ENCODE measurements at regions not wholly inside any gene's neighbourhood (a gene's known extent, or its start where the extent isn't known, plus 50 kb on each side); places are given as distances from the start of the nearest gene placed in this dataset.

- no peak overlapping the region for H3K4me3 ChIP-seq (ENCODE audit: insufficient read depth, low read depth, low read length, poor library complexity, severe bottlenecking)
- H3K27ac ChIP-seq (ENCODE audit: insufficient read depth, low read length, poor library complexity, severe bottlenecking), result no peak overlapping the region
- no peaks in the 10 kb centered on the region for H3K9me3 ChIP-seq (ENCODE audit: control insufficient read depth, low read length)
- DNase-seq, result no peak
- no peaks in the 10 kb centered on the region for H3K4me1 ChIP-seq (ENCODE audit: control insufficient read depth, insufficient read depth, low read length, poor library complexity, severe bottlenecking)
- H3K27me3 ChIP-seq (replicated peaks; ENCODE audit: control insufficient read depth, insufficient read depth, low read length, poor library complexity, severe bottlenecking), result no peaks in the 10 kb centered on the region
- H3K36me3 ChIP-seq (ENCODE audit: control insufficient read depth, insufficient read depth, low read length), result no peaks in the 10 kb centered on the region
These were observed 241.5 kb downstream of the SATB2 start for GRCh38 chr2:199216253-199216652.

GRCh38 chr2:199207011-199207410, 250.7 kb downstream of the SATB2 start:
- Histone ChIP-seq H3K27ac (ENCODE audit: insufficient read depth, low read length, poor library complexity, severe bottlenecking) (no peak overlapping the region), H3K27me3 (replicated peaks; ENCODE audit: control insufficient read depth, insufficient read depth, low read length, poor library complexity, severe bottlenecking) (no peaks in the 10 kb centered on the region), H3K4me1 (ENCODE audit: control insufficient read depth, insufficient read depth, low read length, poor library complexity, severe bottlenecking) (no peaks in the 10 kb centered on the region), H3K4me3 (ENCODE audit: insufficient read depth, low read depth, low read length, poor library complexity, severe bottlenecking) (no peak overlapping the region), H3K9me3 (ENCODE audit: control insufficient read depth, low read length) (no peaks in the 10 kb centered on the region), H3K36me3 (ENCODE audit: control insufficient read depth, insufficient read depth, low read length) (no peaks in the 10 kb centered on the region)
- DNase-seq, result no peak

GRCh38 chr2:199206536-199206935, 251.2 kb downstream of the SATB2 start:
- Histone ChIP-seq H3K4me1 (ENCODE audit: control insufficient read depth, insufficient read depth, low read length, poor library complexity, severe bottlenecking) (no peaks in the 10 kb centered on the region), H3K4me3 (ENCODE audit: insufficient read depth, low read depth, low read length, poor library complexity, severe bottlenecking) (no peak overlapping the region), H3K36me3 (ENCODE audit: control insufficient read depth, insufficient read depth, low read length) (no peaks in the 10 kb centered on the region), H3K9me3 (ENCODE audit: control insufficient read depth, low read length) (no peaks in the 10 kb centered on the region), H3K27ac (ENCODE audit: insufficient read depth, low read length, poor library complexity, severe bottlenecking) (no peak overlapping the region), H3K27me3 (replicated peaks; ENCODE audit: control insufficient read depth, insufficient read depth, low read length, poor library complexity, severe bottlenecking) (no peaks in the 10 kb centered on the region)
- no peak for DNase-seq

GRCh38 chr2:199202964-199203363, 254.8 kb downstream of the SATB2 start:
- no peaks in the 10 kb centered on the region for H3K36me3 ChIP-seq (ENCODE audit: control insufficient read depth, insufficient read depth, low read length)
- no peaks in the 10 kb centered on the region for H3K27me3 ChIP-seq (replicated peaks; ENCODE audit: control insufficient read depth, insufficient read depth, low read length, poor library complexity, severe bottlenecking)
- H3K27ac ChIP-seq (ENCODE audit: insufficient read depth, low read length, poor library complexity, severe bottlenecking), result no peak overlapping the region
- DNase-seq, result no peak
- no peaks in the 10 kb centered on the region for H3K4me1 ChIP-seq (ENCODE audit: control insufficient read depth, insufficient read depth, low read length, poor library complexity, severe bottlenecking)
- no peak overlapping the region for H3K4me3 ChIP-seq (ENCODE audit: insufficient read depth, low read depth, low read length, poor library complexity, severe bottlenecking)
- no peaks in the 10 kb centered on the region for H3K9me3 ChIP-seq (ENCODE audit: control insufficient read depth, low read length)

- H3K9me3 ChIP-seq (ENCODE audit: control insufficient read depth, low read length), result no peaks in the 10 kb centered on the region
- H3K27me3 ChIP-seq (replicated peaks; ENCODE audit: control insufficient read depth, insufficient read depth, low read length, poor library complexity, severe bottlenecking), result no peaks in the 10 kb centered on the region
- DNase-seq, result no peak
- H3K27ac ChIP-seq (ENCODE audit: insufficient read depth, low read length, poor library complexity, severe bottlenecking), result no peak overlapping the region
- H3K36me3 ChIP-seq (ENCODE audit: control insufficient read depth, insufficient read depth, low read length), result no peaks in the 10 kb centered on the region
- H3K4me3 ChIP-seq (ENCODE audit: insufficient read depth, low read depth, low read length, poor library complexity, severe bottlenecking), result no peak overlapping the region
- no peaks in the 10 kb centered on the region for H3K4me1 ChIP-seq (ENCODE audit: control insufficient read depth, insufficient read depth, low read length, poor library complexity, severe bottlenecking)
These were observed 256.2 kb downstream of the SATB2 start for GRCh38 chr2:199201539-199201938.

GRCh38 chr2:199199797-199200196, 257.9 kb downstream of the SATB2 start:
- H3K4me1 ChIP-seq (ENCODE audit: control insufficient read depth, insufficient read depth, low read length, poor library complexity, severe bottlenecking), result no peaks in the 10 kb centered on the region
- no peak overlapping the region for H3K4me3 ChIP-seq (ENCODE audit: insufficient read depth, low read depth, low read length, poor library complexity, severe bottlenecking)
- H3K27ac ChIP-seq (ENCODE audit: insufficient read depth, low read length, poor library complexity, severe bottlenecking), result no peak overlapping the region
- no peaks in the 10 kb centered on the region for H3K9me3 ChIP-seq (ENCODE audit: control insufficient read depth, low read length)
- no peak for DNase-seq
- H3K36me3 ChIP-seq (ENCODE audit: control insufficient read depth, insufficient read depth, low read length), result no peaks in the 10 kb centered on the region
- no peaks in the 10 kb centered on the region for H3K27me3 ChIP-seq (replicated peaks; ENCODE audit: control insufficient read depth, insufficient read depth, low read length, poor library complexity, severe bottlenecking)

- H3K4me3 ChIP-seq (ENCODE audit: insufficient read depth, low read depth, low read length, poor library complexity, severe bottlenecking), result no peak overlapping the region
- DNase-seq, result no peak
- no peak overlapping the region for H3K27ac ChIP-seq (ENCODE audit: insufficient read depth, low read length, poor library complexity, severe bottlenecking)
- H3K4me1 ChIP-seq (ENCODE audit: control insufficient read depth, insufficient read depth, low read length, poor library complexity, severe bottlenecking), result no peaks in the 10 kb centered on the region
- H3K27me3 ChIP-seq (replicated peaks; ENCODE audit: control insufficient read depth, insufficient read depth, low read length, poor library complexity, severe bottlenecking), result no peaks in the 10 kb centered on the region
- no peaks in the 10 kb centered on the region for H3K36me3 ChIP-seq (ENCODE audit: control insufficient read depth, insufficient read depth, low read length)
- no peaks in the 10 kb centered on the region for H3K9me3 ChIP-seq (ENCODE audit: control insufficient read depth, low read length)
These were observed 260.3 kb downstream of the SATB2 start for GRCh38 chr2:199197448-199197847.

- no peak overlapping the region for H3K4me3 ChIP-seq (ENCODE audit: insufficient read depth, low read depth, low read length, poor library complexity, severe bottlenecking)
- H3K4me1 ChIP-seq (ENCODE audit: control insufficient read depth, insufficient read depth, low read length, poor library complexity, severe bottlenecking), result no peaks in the 10 kb centered on the region
- DNase-seq, result no peak
- no peaks in the 10 kb centered on the region for H3K9me3 ChIP-seq (ENCODE audit: control insufficient read depth, low read length)
- no peaks in the 10 kb centered on the region for H3K36me3 ChIP-seq (ENCODE audit: control insufficient read depth, insufficient read depth, low read length)
- H3K27me3 ChIP-seq (replicated peaks; ENCODE audit: control insufficient read depth, insufficient read depth, low read length, poor library complexity, severe bottlenecking), result no peaks in the 10 kb centered on the region
- no peak overlapping the region for H3K27ac ChIP-seq (ENCODE audit: insufficient read depth, low read length, poor library complexity, severe bottlenecking)
These were observed 261.1 kb downstream of the SATB2 start for GRCh38 chr2:199196686-199197085.

- no peaks in the 10 kb centered on the region for H3K36me3 ChIP-seq (ENCODE audit: control insufficient read depth, insufficient read depth, low read length)
- no peak overlapping the region for H3K27ac ChIP-seq (ENCODE audit: insufficient read depth, low read length, poor library complexity, severe bottlenecking)
- no peak overlapping the region for H3K4me3 ChIP-seq (ENCODE audit: insufficient read depth, low read depth, low read length, poor library complexity, severe bottlenecking)
- no peaks in the 10 kb centered on the region for H3K9me3 ChIP-seq (ENCODE audit: control insufficient read depth, low read length)
- no peaks in the 10 kb centered on the region for H3K27me3 ChIP-seq (replicated peaks; ENCODE audit: control insufficient read depth, insufficient read depth, low read length, poor library complexity, severe bottlenecking)
- DNase-seq, result no peak
- H3K4me1 ChIP-seq (ENCODE audit: control insufficient read depth, insufficient read depth, low read length, poor library complexity, severe bottlenecking), result no peaks in the 10 kb centered on the region
These were observed 261.7 kb downstream of the SATB2 start for GRCh38 chr2:199195927-199196502.

- Histone ChIP-seq H3K9me3 (ENCODE audit: control insufficient read depth, low read length) (no peaks in the 10 kb centered on the region), H3K27me3 (replicated peaks; ENCODE audit: control insufficient read depth, insufficient read depth, low read length, poor library complexity, severe bottlenecking) (no peaks in the 10 kb centered on the region), H3K4me1 (ENCODE audit: control insufficient read depth, insufficient read depth, low read length, poor library complexity, severe bottlenecking) (no peaks in the 10 kb centered on the region), H3K27ac (ENCODE audit: insufficient read depth, low read length, poor library complexity, severe bottlenecking) (no peak overlapping the region), H3K4me3 (ENCODE audit: insufficient read depth, low read depth, low read length, poor library complexity, severe bottlenecking) (no peak overlapping the region), H3K36me3 (ENCODE audit: control insufficient read depth, insufficient read depth, low read length) (no peaks in the 10 kb centered on the region)
- DNase-seq, result no peak
These were observed 266.3 kb downstream of the SATB2 start for GRCh38 chr2:199191461-199191860.

All from effector memory CD4-positive, alpha-beta T cell (primary cell).